ENCODE measurements at regions not wholly inside any gene's neighbourhood (a gene's known extent, or its start where the extent isn't known, plus 50 kb on each side); places are given as distances from the start of the nearest gene placed in this dataset.

DNA sequence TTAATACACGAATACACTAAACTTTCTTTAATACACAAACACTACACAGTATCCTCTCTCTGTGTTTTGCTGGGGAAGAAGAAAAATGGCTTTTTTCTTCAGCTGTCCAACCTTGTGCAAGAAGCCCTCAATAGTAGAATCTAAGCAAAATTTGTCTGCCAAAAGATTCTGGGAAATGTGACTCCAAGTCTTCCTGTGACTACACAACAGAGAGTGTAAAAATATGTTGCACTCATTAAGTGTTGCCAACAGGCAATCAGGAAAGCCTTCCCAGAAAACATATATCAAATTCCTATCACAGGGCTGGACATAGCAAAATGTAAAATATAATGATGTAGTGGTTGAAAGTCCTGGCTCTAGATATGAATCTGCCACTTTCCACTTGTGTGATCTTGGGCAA lies 825.1 kb upstream of the ZWINT start:
- TF ChIP-seq, protein P1, sequence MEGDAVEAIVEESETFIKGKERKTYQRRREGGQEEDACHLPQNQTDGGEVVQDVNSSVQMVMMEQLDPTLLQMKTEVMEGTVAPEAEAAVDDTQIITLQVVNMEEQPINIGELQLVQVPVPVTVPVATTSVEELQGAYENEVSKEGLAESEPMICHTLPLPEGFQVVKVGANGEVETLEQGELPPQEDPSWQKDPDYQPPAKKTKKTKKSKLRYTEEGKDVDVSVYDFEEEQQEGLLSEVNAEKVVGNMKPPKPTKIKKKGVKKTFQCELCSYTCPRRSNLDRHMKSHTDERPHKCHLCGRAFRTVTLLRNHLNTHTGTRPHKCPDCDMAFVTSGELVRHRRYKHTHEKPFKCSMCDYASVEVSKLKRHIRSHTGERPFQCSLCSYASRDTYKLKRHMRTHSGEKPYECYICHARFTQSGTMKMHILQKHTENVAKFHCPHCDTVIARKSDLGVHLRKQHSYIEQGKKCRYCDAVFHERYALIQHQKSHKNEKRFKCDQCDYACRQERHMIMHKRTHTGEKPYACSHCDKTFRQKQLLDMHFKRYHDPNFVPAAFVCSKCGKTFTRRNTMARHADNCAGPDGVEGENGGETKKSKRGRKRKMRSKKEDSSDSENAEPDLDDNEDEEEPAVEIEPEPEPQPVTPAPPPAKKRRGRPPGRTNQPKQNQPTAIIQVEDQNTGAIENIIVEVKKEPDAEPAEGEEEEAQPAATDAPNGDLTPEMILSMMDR (IDR thresholded peaks at IDR 0.05), result no peak
- no peak for TF ChIP-seq ZFX (IDR thresholded peaks at IDR 0.05; ENCODE audit: borderline replicate concordance)

Measured in 22Rv1 (cell line).